Stimulated activated CD8-positive, alpha-beta memory T cell treated with anti-CD3 and anti-CD28 coated beads, Interleukin-7, amount 100 ng/mL, for 4 hours (primary cell): ENCODE measurements at regions not wholly inside any gene's neighbourhood (a gene's known extent, or its start where the extent isn't known, plus 50 kb on each side); places are given as distances from the start of the nearest gene placed in this dataset.

Experiments
- DNase-seq, 2 donors: peaks; one replicate each; pipeline ENCODE4 v3.0.0-alpha.2; 2020; ENCODE audit warnings: low read depth in 2 of 2

- DNase-seq, result no peak
Measured at GRCh38 chr3:177565981-177566380, 368.7 kb upstream of the TBL1XR1 start.

DNA sequence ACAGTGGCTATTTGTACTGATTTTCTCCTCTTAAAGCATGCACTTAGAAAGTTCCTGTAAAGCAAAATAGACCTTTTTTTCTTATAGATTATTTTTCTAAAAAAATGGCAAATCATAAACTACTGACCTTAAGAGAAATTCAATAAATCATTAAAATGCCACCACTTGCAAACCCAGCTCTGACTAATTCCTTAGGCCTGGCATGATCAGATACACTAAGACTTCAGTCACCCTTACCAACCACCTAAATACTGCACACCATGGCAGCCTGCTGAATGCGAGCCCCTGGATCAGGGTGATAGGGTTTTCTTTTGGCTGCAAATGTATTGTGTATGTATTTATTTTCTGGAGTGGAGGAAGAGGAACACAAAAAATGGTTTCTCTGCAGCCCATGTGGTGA lies 370.6 kb upstream of the TBL1XR1 start:
- DNase-seq, result no peak

GRCh38 chr3:177569193-177569592 lies 371.9 kb upstream of the TBL1XR1 start:
- DNase-seq, result no peak

DNA sequence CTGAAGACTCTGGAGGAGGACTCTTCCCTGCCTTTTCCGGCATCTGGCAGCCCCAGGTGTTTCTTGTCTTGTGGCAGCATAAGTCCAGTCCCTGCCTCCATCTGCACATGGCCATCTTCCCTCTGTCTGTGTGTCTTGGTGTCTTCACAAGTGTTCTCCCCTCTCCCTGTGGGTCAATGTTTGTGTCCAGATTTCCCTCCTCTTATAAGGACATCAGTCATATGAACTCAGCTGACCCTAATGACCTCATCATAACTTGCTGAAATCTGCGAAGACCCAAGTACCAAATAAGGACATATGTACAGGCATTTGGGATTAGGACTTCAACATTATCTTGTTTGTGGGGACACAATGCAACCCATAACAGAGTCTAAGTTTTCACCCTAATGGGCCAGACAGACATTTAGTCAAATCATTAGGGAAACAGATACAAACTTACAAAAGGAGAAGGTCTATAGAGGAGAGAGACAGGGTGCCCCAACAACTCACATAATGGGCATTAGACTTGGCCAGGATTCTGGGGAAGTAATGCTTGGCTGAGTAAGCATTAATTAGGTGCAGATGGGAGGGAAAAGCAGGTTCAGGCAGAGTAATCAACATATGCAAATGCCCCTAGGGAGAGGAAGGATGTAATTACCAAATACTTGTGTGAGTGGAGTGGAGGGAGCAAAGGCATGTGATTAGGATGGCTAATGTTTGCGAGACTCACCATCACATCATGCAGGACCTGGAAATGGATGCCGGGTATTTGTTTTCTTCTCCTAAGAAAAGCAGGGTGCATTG lies 372.8 kb upstream of the TBL1XR1 start:
- DNase-seq, result no peak

DNA sequence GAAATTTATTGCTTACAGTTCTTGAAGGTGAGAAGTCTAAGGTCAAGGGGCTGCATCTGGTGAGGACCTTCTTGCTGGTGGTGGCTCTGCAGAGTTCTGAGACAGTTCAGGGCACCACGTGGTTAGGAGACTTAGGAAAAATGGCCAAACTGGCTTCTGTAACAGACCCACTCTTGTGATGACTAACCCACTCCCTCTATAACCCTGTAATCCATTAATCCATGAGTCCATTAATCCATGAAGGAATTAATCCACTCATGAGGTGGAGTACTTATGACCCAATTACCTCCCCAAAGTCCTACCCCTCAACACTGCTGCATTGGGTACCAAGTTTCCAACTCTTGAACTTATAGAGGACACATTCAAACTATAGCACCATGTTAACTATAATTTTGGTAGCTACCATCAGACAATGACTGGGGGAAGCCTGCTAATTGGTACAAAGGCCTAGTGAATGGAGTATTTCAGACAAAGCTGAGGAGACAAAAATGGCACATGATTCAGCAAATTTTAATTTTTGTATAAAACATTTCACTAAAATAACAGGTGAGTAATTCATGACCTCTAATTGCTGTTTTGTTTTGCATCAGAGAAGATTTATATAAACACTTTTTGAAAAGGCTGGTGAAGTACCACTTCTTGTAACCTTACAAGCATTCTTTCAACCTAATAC lies 374.1 kb upstream of the TBL1XR1 start:
- no peak for DNase-seq

GRCh38 chr3:177571944-177572315 lies 374.6 kb upstream of the TBL1XR1 start:
- no peak for DNase-seq

GRCh38 chr3:177574222-177574856 lies 377.1 kb upstream of the TBL1XR1 start:
- DNase-seq, result no peak

- DNase-seq, result no peak
Measured at GRCh38 chr3:177576746-177577145, 379.5 kb upstream of the TBL1XR1 start.

- DNase-seq, result no peak
Measured at GRCh38 chr3:177578488-177578887, 381.2 kb upstream of the TBL1XR1 start.

DNA sequence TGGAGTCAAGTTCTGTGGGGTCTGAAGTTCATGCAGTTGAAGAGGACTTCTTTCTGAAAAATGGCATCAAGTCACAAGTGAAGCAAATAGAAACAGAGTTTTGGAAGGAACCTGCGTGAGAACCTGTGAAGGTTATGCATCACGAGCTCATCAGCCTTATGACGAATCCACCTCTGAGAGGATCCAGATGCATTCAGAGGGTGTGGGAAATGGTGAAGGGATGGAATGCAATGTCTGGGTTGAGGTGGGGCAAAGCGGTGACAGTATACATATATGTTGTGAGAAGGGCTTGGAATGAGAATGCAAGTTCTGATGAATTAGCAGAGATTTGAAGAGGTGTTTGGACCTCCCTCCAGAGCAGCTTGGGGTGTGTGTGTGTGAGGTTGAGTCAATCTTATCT lies 382.1 kb upstream of the TBL1XR1 start:
- no peak for DNase-seq

DNA sequence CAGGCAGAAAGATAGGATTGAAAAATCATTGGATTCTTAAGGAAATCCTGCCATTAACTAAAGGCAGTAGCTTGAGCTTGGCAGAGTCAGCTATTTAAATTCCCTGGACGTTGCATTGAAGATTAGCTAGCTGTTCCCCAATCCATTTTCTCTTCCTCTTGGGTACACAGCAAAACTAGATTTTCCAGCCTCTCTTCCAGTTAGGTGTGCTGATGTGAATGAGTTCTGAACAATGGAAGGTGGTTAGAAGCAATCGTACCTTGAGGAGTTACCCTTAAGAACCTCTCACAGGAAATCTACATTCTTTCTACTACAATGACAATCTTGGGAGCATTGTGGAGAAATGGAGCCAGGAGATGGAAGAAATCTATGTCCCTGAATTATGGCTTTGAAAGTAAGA lies 383.2 kb upstream of the TBL1XR1 start:
- DNase-seq, result no peak

GRCh38 chr3:177585271-177585670 lies 388.0 kb upstream of the TBL1XR1 start:
- no peak for DNase-seq

GRCh38 chr3:177589041-177589650 lies 391.9 kb upstream of the TBL1XR1 start:
- no peak for DNase-seq

DNA sequence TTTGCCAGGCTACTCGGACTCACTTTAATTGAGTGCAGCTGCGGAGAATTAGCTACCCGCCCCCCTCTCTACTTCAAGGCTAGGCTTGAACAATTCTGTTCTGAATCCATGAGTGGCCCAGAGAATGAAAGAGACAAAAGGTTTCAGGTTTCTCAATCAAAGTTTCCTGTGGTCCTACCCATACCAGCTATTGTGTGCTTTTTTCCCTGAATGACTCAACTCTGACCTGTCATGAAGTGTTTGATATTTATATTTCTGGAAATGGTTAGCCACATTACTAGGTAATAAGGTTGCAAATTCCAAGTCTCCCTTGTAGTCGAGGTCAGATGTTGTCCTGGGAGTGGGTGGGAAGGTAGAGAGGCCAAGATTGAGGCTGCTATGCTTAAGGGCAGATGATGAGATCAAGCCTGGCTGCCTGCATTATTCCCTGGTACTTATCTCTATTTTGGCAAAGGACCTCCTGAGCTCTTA lies 392.7 kb upstream of the TBL1XR1 start:
- DNase-seq, result no peak

DNA sequence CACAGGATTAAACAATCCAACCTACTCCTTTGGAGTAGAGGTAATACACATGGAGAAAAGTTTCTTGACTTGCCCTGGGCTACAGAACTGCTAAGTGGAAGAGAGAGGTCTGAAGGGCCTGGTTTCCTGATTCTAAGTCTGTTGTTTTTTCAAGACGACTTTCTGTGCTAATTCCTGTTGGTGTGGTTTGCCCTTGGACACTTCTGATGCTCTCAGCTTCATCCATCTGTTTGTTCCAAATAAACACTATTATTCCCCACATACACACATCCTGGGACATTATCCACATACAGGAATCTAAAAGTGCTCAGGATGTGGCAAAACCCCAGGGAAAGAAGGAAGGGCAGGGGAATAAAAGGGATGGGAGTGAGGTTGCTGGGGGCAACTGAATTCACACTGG lies 393.5 kb upstream of the TBL1XR1 start:
- DNase-seq, result no peak

- DNase-seq, result no peak
Measured at GRCh38 chr3:177591379-177591778, 394.1 kb upstream of the TBL1XR1 start.

DNA sequence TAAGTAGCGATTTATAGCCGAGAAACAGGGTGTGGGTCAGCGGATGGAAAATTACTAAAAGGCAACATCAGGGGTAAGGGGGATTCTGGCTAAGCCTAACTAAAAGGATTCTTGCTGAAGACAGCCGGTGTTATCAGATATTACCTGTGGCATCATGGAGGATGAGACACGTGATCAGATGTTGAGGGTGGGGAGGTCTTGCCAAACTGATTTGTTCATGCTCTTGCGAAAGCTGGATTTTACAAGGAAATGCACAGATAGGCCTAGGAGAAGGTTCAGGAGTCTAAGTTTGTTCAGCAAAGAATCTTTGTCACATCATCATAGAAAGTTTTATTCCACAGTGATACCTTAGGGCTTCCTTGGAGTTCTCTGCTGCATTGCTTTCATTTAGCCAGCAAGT lies 396.8 kb upstream of the TBL1XR1 start:
- DNase-seq, result no peak

GRCh38 chr3:177595530-177596188 lies 398.4 kb upstream of the TBL1XR1 start:
- no peak for DNase-seq

DNA sequence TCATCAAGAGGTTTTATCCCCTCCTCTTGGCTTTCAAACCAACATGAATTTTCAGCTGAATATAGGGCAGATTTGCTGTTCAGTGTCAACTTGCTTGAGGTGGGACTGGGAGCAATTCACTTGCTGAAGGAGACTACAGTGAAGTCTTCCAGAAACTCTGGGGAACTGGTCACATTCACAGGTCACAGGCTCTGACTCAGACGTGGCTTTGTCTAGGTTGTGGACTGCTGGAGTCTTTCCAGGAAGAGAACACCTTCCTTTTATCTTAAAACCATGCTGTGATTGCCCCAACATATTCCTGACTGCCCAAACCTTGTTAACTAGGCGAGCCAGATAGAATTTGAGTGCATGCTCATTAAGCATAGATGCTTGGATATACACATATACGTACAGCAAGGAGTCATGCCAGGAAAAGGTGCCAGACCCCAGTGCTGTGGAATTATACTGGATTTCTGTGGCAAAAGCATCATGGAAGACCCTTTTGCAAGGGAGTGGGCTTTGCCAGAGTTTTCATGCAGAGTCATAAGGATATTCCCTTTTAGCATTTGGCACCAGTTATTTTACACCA lies 399.1 kb upstream of the TBL1XR1 start:
- DNase-seq, result no peak

- no peak for DNase-seq
Measured at GRCh38 chr3:177596816-177597271, 399.6 kb upstream of the TBL1XR1 start.

DNA sequence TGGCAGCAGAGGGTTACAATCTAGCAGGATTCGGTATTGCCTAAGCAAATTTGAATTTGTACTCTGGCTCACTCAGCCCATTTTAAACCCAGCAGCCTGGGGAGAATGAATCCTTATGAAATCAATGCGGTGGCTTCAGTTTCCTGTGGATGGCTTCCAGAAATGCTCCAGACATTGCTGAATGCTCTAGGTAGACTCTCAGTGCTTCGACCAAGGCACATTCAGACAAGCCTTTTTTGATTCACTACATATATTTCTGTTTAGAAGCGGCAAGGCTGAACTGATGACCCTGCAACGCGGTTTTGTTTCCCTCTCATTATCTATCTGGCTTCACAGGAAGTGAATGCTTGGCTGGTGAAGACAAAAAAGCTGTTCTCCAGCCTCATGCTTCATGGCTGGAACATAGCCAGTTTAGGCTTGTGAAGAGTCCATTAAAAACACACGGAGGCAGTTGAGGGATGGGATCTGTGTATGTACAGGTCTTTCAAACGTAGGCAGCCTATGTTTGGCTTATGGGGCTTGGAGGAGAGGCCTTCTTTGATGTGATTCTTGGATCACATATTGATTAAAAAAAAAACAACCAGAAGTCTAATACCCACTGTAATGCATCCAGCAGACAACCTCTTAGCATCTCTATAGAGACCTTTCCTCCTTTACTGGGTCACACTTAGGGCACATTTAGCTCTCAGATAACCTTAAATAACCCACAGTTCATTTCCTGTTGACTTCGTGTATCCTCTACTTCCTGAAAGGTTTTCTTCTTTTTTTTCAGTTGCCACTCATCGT lies 400.2 kb upstream of the TBL1XR1 start:
- DNase-seq, result peak in 1 of 2 donors; percentile 4
